A549 (cell line): ENCODE measurements at regions not wholly inside any gene's neighbourhood (a gene's known extent, or its start where the extent isn't known, plus 50 kb on each side); places are given as distances from the start of the nearest gene placed in this dataset.

ENCODE experiments used
- ATAC-seq, 2 experiments: fragments of 200-7000 bp in 1 of 2; fragments of >200 bp in 1 of 2; cut with Nextera tagmentation in 1 of 2; cut with Tn5 transposase in 1 of 2; 3 replicates each; pipeline versions ENCODE4 v1.8.0 to v1.9.1; 2018 to 2020; ENCODE audit warnings: mild to moderate bottlenecking in 1 of 2, moderate library complexity in 1 of 2
- CTCF ChIA-PET: fragments of 300-600 bp; sonication (Branson Sonifier 250); formaldehyde crosslinking; extraction: SDS; loops from one replicate; lab custom pipeline; 2021; ENCODE audit warnings: antibody characterized with exemption, inconsistent platforms; lab: Yijun Ruan, JAX
- POLR2A ChIA-PET: fragments of 350-600 bp; formaldehyde crosslinking; extraction: SDS; loops from one replicate; lab custom pipeline; 2021; ENCODE audit warnings: antibody characterized with exemption, inconsistent platforms; lab: Yijun Ruan, JAX
- DNase-seq, 2 experiments: peaks; one replicate each; pipeline versions ENCODE4 v3.0.0 to v3.0.0-alpha.2; 2011 to 2016; ENCODE audit warnings: low read depth in 1 of 2, low spot score in 1 of 2
- FAIRE-seq: peaks from 2 replicates; lab custom pipeline; 2011; peaks lifted over from hg19 to GRCh38; lab: Jason Lieb, UNC
- H3K27ac ChIP-seq, 2 experiments: fragments of >200 bp; sonication (Bioruptor Twin); formaldehyde crosslinking; 3 replicates each; pipeline ENCODE4 v1.5.1; 2016 to 2017
- H3K4me1 ChIP-seq: fragments of >200 bp; sonication (Bioruptor Twin); formaldehyde crosslinking; 3 replicates; pipeline ENCODE4 v1.6.1; 2016
- H3K4me2 ChIP-seq: fragments of >200 bp; sonication (Bioruptor Twin); formaldehyde crosslinking; 3 replicates; pipeline ENCODE4 v1.6.1; 2016
- H3K4me3 ChIP-seq: fragments of >200 bp; sonication (Bioruptor Twin); formaldehyde crosslinking; 3 replicates; pipeline ENCODE4 v1.5.1; 2016
- H3K9me3 ChIP-seq: fragments of >200 bp; sonication (Bioruptor Twin); formaldehyde crosslinking; 3 replicates; pipeline ENCODE4 v1.6.1; 2016
- BHLHE40 ChIP-seq: IDR thresholded peaks from 2 replicates; pipeline ENCODE4 v1.6.1; 2012; ENCODE audit warnings: low read depth, low read length, inconsistent platforms
- CEBPB ChIP-seq, 2 experiments: fragments of >200 bp in 1 of 2; sonication (Bioruptor Twin) in 1 of 2; formaldehyde crosslinking in 1 of 2; IDR thresholded peaks; 2 replicates each; pipeline ENCODE4 v1.6.1; 2012 to 2016
- CHD2 ChIP-seq: fragments of 150-350 bp; IDR thresholded peaks from 2 replicates; pipeline ENCODE4 v1.6.1; 2014; ENCODE audit warnings: low read length; ENCODE audit not compliant: partially characterized antibody
- EHF ChIP-seq: fragments of 250-450 bp; sonication (Bioruptor Pico); IDR thresholded peaks from 2 replicates; pipeline ENCODE4 v1.5.0; 2020; ENCODE audit warnings: mild to moderate bottlenecking
- ESRRA ChIP-seq: fragments of 150-350 bp; IDR thresholded peaks from 2 replicates; pipeline ENCODE4 v1.6.1; 2014; ENCODE audit warnings: mild to moderate bottlenecking, low read length, borderline replicate concordance
- FOSL2 ChIP-seq, 2 experiments: fragments of 450-650 bp in 1 of 2; fragments of >200 bp in 1 of 2; sonication (Bioruptor Twin) in 1 of 2; formaldehyde crosslinking; IDR thresholded peaks; 2 replicates each; pipeline versions ENCODE4 v1.5.0 to v1.6.1; 2016 to 2020; ENCODE audit warnings: mild to moderate bottlenecking in 1 of 2, moderate library complexity in 1 of 2
- FOXS1 ChIP-seq: fragments of 250-450 bp; sonication (Bioruptor Pico); IDR thresholded peaks from 2 replicates; pipeline ENCODE4 v1.5.0; 2020; ENCODE audit warnings: mild to moderate bottlenecking, moderate library complexity
- HEYL ChIP-seq: fragments of 250-450 bp; sonication (Bioruptor Pico); IDR thresholded peaks from 2 replicates; pipeline ENCODE4 v1.8.0; 2021; ENCODE audit warnings: mild to moderate bottlenecking, moderate library complexity
- HMGXB4 ChIP-seq: fragments of 250-450 bp; sonication (Bioruptor Pico); IDR thresholded peaks from 2 replicates; pipeline ENCODE4 v1.5.0; 2021; ENCODE audit warnings: mild to moderate bottlenecking, moderate library complexity, borderline replicate concordance
- HOXB5 ChIP-seq: fragments of 250-450 bp; sonication (Bioruptor Pico); IDR thresholded peaks from 2 replicates; pipeline ENCODE4 v1.5.0; 2020; ENCODE audit warnings: mild to moderate bottlenecking, moderate library complexity
- JUN ChIP-seq, 2 experiments: fragments of >200 bp; sonication (Bioruptor Twin); formaldehyde crosslinking; IDR thresholded peaks; 2 replicates in 1 of 2; 3 replicates in 1 of 2; pipeline ENCODE4 v1.6.1; 2016 to 2017
- KDM5A ChIP-seq: fragments of 200-600 bp; sonication (generic); IDR thresholded peaks from 2 replicates; pipeline ENCODE4 v1.6.1; 2016; ENCODE audit warnings: antibody characterized with exemption, mild to moderate bottlenecking
- MAFK ChIP-seq: fragments of 450-650 bp; IDR thresholded peaks from 2 replicates; pipeline ENCODE4 v1.6.1; 2014; ENCODE audit not compliant: partially characterized antibody
- MAX ChIP-seq: IDR thresholded peaks from 2 replicates; pipeline ENCODE4 v1.6.1; 2012
- MYC ChIP-seq: IDR thresholded peaks from 2 replicates; pipeline ENCODE4 v1.6.1; 2012; ENCODE audit warnings: mild to moderate bottlenecking, inconsistent platforms, low read length, improper control_type of control experiment, borderline replicate concordance
- NFE2L2 ChIP-seq: fragments of 150-350 bp; conservative IDR thresholded peaks from 2 replicates; pipeline ENCODE4 v1.6.1; 2014; ENCODE audit warnings: low read length
- PBX3 ChIP-seq: IDR thresholded peaks from 2 replicates; pipeline ENCODE4 v1.6.1; 2012
- POLR2AphosphoS2 ChIP-seq: conservative IDR thresholded peaks from 2 replicates; pipeline ENCODE4 v1.6.1; 2012; ENCODE audit warnings: low read length, improper control_type of control experiment, inconsistent platforms
- RAD21 ChIP-seq, 2 experiments: fragments of >200 bp in 1 of 2; sonication (Bioruptor Twin) in 1 of 2; formaldehyde crosslinking in 1 of 2; IDR thresholded peaks in 1 of 2; conservative IDR thresholded peaks in 1 of 2; 2 replicates in 1 of 2; 3 replicates in 1 of 2; pipeline ENCODE4 v1.6.1; 2012 to 2018; ENCODE audit warnings: inconsistent platforms in 1 of 2
- RFX5 ChIP-seq: fragments of 450-650 bp; IDR thresholded peaks from 2 replicates; pipeline ENCODE4 v1.7.1; 2014; ENCODE audit warnings: antibody characterized with exemption, mild to moderate bottlenecking, moderate library complexity
- TFCP2L1 ChIP-seq: fragments of 250-450 bp; sonication (Bioruptor Pico); IDR thresholded peaks from 2 replicates; pipeline ENCODE4 v1.5.0; 2021; ENCODE audit warnings: mild to moderate bottlenecking
- TP53 ChIP-seq: fragments of 250-450 bp; sonication (Bioruptor Pico); IDR thresholded peaks from 2 replicates; pipeline ENCODE4 v1.5.0; 2021; ENCODE audit warnings: mild to moderate bottlenecking, moderate library complexity
- USF2 ChIP-seq: fragments of 450-650 bp; IDR thresholded peaks from 2 replicates; pipeline ENCODE4 v1.6.1; 2014; ENCODE audit warnings: antibody characterized with exemption
- ZFP36 ChIP-seq: fragments of 450-650 bp; IDR thresholded peaks from 2 replicates; pipeline ENCODE4 v1.6.1; 2014; ENCODE audit warnings: borderline replicate concordance; ENCODE audit not compliant: partially characterized antibody
- ZNF302 ChIP-seq: fragments of 250-450 bp; sonication (Bioruptor Pico); IDR thresholded peaks from 2 replicates; pipeline ENCODE4 v1.9.0; 2021; ENCODE audit warnings: inconsistent platforms, mild to moderate bottlenecking, moderate library complexity
- WGBS: methylation state at CpG from one replicate; pipeline ENCODE4 v1.1.6; 2017; ENCODE audit errors: missing lambda C conversion rate; 5-methylcytosine and 5-hydroxymethylcytosine counted together

GRCh38 chr1:22216966-22217365 lies 74.1 kb upstream of the WNT4 start:
- Histone ChIP-seq H3K27ac (no peak overlapping the region), H3K4me2 (no peak overlapping the region), H3K4me3 (no peak overlapping the region)
- CTCF ChIA-PET = interaction anchor here (1.0 to 1.5 kb wide), 3 partner anchors 12 to 200 kb away, joined by 3 to 6 read pairs (median 4); no protein-coding TSS in a partner anchor
- FAIRE-seq (no peak), ATAC-seq (no peak), DNase-seq (no peak)
- TF ChIP-seq HMGXB4 (CRISPR knock-in tag) (no peak), ZNF302 (CRISPR knock-in tag) (no peak), CHD2 (no peak), USF2 (no peak), CEBPB (IDR thresholded peaks at IDR 0.05) (no peak), RAD21 (conservative IDR thresholded peaks at IDR 0.05 in 1 of 2, IDR thresholded peaks at IDR 0.05 in 1 of 2) (no peak), FOSL2 (IDR thresholded peaks at IDR 0.05) (no peak), FOSL2 (CRISPR knock-in tag; IDR thresholded peaks at IDR 0.05) (no peak), JUN (IDR thresholded peaks at IDR 0.05) (no peak), MYC (no peak), NFE2L2 (no peak), MAFK (no peak)
- TF ChIP-seq, all 56 proteins: peak for 0
- POLR2A ChIA-PET = no interaction called here
- H3K9me3 ChIP-seq = no peaks in the 10 kb centered on the region
- 71% methylated on average over 3 of the region's 3 CpGs for WGBS
- no peaks in the 10 kb centered on the region for H3K4me1 ChIP-seq

- Histone ChIP-seq H3K4me2 (no peak overlapping the region), H3K4me3 (no peak overlapping the region), H3K27ac (no peak overlapping the region), H3K4me1 (no peaks in the 10 kb centered on the region), H3K9me3 (no peaks in the 10 kb centered on the region)
- ChIA-PET POLR2A (no interaction called here), CTCF (no interaction called here)
- TF ChIP-seq ZFP36 (no peak), ESRRA (no peak), EHF (CRISPR knock-in tag) (no peak), TP53 (CRISPR knock-in tag) (no peak), FOXS1 (CRISPR knock-in tag) (no peak), BHLHE40 (no peak), ZNF302 (CRISPR knock-in tag) (no peak), POLR2AphosphoS2 (no peak), MAX (no peak), KDM5A (no peak), HEYL (no peak), TFCP2L1 (no peak), PBX3 (no peak), HOXB5 (CRISPR knock-in tag) (no peak), FOSL2 (IDR thresholded peaks at IDR 0.05) (no peak), FOSL2 (CRISPR knock-in tag; IDR thresholded peaks at IDR 0.05) (no peak), RFX5 (no peak)
- no peak for FAIRE-seq
- ATAC-seq = no peak
- WGBS = 80% methylated on average over 7 of the region's 19 CpGs
- no peak for DNase-seq
These were observed 75.0 kb upstream of the WNT4 start for GRCh38 chr1:22217811-22218460.
